ENCODE measurements at regions not wholly inside any gene's neighbourhood (a gene's known extent, or its start where the extent isn't known, plus 50 kb on each side); places are given as distances from the start of the nearest gene placed in this dataset.

DNA sequence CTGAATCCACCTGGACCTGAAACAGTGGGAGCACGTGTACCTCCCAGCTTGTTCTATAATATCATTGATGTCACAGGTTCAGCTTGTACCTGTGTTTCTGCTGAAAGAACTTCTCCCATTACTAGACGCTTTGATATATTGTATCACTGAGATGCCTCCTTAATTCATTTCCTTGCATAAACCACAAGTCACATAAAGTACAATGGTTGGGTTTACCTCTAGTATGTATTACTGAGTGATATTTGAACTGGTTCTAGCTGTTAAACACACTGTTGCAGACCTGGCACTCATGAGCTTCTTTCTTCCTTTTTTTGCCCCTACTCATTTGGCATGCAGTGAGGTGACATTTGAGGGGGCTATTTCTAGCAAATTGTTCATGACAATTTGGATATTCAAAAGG is 106.6 kb upstream of the KLF14 start:
- no peak for TF ChIP-seq CTCF (IDR thresholded peaks at IDR 0.05)
- TF ChIP-seq EZH2 (IDR thresholded peaks at IDR 0.05; ENCODE audit: borderline replicate concordance, insufficient read depth, low read depth, low read length, poor library complexity, severe bottlenecking), result no peak

Data from B cell (primary cell).